ENCODE measurements at regions not wholly inside any gene's neighbourhood (a gene's known extent, or its start where the extent isn't known, plus 50 kb on each side); places are given as distances from the start of the nearest gene placed in this dataset.

GRCh38 chr2:38509947-38510326 is 92.8 kb downstream of the HNRNPLL start:
- DNase-seq (ENCODE audit: low read depth in 2 of 2) = no peak

- no peak for DNase-seq (ENCODE audit: low read depth in 2 of 2)
These were observed 93.3 kb downstream of the HNRNPLL start for GRCh38 chr2:38509314-38509946.

- peak; percentile 52 to 65 for DNase-seq (ENCODE audit: low read depth in 2 of 2)
These were observed 94.3 kb downstream of the HNRNPLL start for GRCh38 chr2:38508311-38509039.

GRCh38 chr2:38507712-38508111 is 95.0 kb downstream of the HNRNPLL start:
- no peak for DNase-seq (ENCODE audit: low read depth in 2 of 2)

- no peak for DNase-seq (ENCODE audit: low read depth in 2 of 2)
These were observed 96.9 kb downstream of the HNRNPLL start for GRCh38 chr2:38505779-38506178.

GRCh38 chr2:38504169-38504568 is 98.6 kb downstream of the HNRNPLL start:
- DNase-seq (ENCODE audit: low read depth in 2 of 2) = no peak

- no peak for DNase-seq (ENCODE audit: low read depth in 2 of 2)
These were observed 100.6 kb downstream of the HNRNPLL start for GRCh38 chr2:38502107-38502506.

GRCh38 chr2:38500283-38500634 is 102.5 kb downstream of the HNRNPLL start:
- no peak for DNase-seq (ENCODE audit: low read depth in 2 of 2)

GRCh38 chr2:38499548-38500282 is 103.0 kb downstream of the HNRNPLL start:
- no peak for DNase-seq (ENCODE audit: low read depth in 2 of 2)

GRCh38 chr2:38498045-38498481 is 104.7 kb downstream of the HNRNPLL start:
- DNase-seq (ENCODE audit: low read depth in 2 of 2) = no peak

GRCh38 chr2:38497670-38498037 is 105.1 kb downstream of the HNRNPLL start:
- no peak for DNase-seq (ENCODE audit: low read depth in 2 of 2)

- DNase-seq (ENCODE audit: low read depth in 2 of 2) = no peak
These were observed 105.6 kb downstream of the HNRNPLL start for GRCh38 chr2:38496927-38497669.

- no peak for DNase-seq (ENCODE audit: low read depth in 2 of 2)
These were observed 106.8 kb downstream of the HNRNPLL start for GRCh38 chr2:38495880-38496279.

GRCh38 chr2:38494394-38494793 is 108.3 kb downstream of the HNRNPLL start:
- no peak for DNase-seq (ENCODE audit: low read depth in 2 of 2)

- DNase-seq (ENCODE audit: low read depth in 2 of 2) = no peak
These were observed 110.6 kb downstream of the HNRNPLL start for GRCh38 chr2:38492042-38492615.

- DNase-seq (ENCODE audit: low read depth in 2 of 2) = no peak
These were observed 111.3 kb downstream of the HNRNPLL start for GRCh38 chr2:38491436-38491835.

GRCh38 chr2:38489846-38490245 is 112.8 kb upstream of the ATL2 start:
- no peak for DNase-seq (ENCODE audit: low read depth in 2 of 2)

GRCh38 chr2:38487852-38488251 is 110.8 kb upstream of the ATL2 start:
- no peak for DNase-seq (ENCODE audit: low read depth in 2 of 2)

GRCh38 chr2:38486213-38487026 is 109.3 kb upstream of the ATL2 start:
- DNase-seq (ENCODE audit: low read depth in 2 of 2) = no peak

- no peak for DNase-seq (ENCODE audit: low read depth in 2 of 2)
These were observed 108.7 kb upstream of the ATL2 start for GRCh38 chr2:38485734-38486133.

- no peak for DNase-seq (ENCODE audit: low read depth in 2 of 2)
These were observed 107.9 kb upstream of the ATL2 start for GRCh38 chr2:38484957-38485356.

All from stimulated activated CD8-positive, alpha-beta memory T cell treated with anti-CD3 and anti-CD28 coated beads, Interleukin-15, amount 100 ng/mL, for 48 hours (primary cell).